DOHH2 (cell line): ENCODE measurements at regions not wholly inside any gene's neighbourhood (a gene's known extent, or its start where the extent isn't known, plus 50 kb on each side); places are given as distances from the start of the nearest gene placed in this dataset.

Source experiments
- EZH2phosphoT487 ChIP-seq: fragments of 200-600 bp; sonication (generic); IDR thresholded peaks from 2 replicates; pipeline ENCODE4 v1.6.1; 2017; ENCODE audit warnings: borderline replicate concordance, mild to moderate bottlenecking, antibody characterized with exemption, low read length, moderate library complexity, mixed read lengths
- TF ChIP-seq, protein P1 (sequence below): fragments of 200-600 bp; sonication (generic); IDR thresholded peaks from one replicate; pipeline ENCODE4 v1.5.1; 2014; ENCODE audit warnings: antibody characterized with exemption, mild to moderate bottlenecking, low read depth, low read length; ENCODE audit not compliant: poor library complexity, severe bottlenecking

DNA sequence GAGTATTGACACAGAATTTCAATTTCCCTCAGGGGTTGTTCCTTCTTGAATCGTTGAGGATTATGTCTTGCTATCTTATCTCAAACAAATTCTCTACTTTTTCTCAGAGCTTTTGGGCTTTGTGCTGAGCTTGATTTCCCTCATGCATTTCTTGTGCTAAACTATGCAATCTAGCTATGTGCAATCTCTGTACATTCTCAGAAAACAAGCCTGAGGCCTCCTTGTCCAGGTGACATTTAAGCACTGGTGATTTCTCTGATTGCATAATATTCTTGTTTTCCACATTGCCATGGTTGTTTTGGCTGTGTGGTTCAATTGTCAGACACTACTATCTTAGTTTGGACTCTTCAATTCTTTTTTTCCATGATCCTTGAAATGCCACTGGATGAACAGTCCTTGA is 81.2 kb upstream of the MAN1A1 start:
- TF ChIP-seq, protein P1, sequence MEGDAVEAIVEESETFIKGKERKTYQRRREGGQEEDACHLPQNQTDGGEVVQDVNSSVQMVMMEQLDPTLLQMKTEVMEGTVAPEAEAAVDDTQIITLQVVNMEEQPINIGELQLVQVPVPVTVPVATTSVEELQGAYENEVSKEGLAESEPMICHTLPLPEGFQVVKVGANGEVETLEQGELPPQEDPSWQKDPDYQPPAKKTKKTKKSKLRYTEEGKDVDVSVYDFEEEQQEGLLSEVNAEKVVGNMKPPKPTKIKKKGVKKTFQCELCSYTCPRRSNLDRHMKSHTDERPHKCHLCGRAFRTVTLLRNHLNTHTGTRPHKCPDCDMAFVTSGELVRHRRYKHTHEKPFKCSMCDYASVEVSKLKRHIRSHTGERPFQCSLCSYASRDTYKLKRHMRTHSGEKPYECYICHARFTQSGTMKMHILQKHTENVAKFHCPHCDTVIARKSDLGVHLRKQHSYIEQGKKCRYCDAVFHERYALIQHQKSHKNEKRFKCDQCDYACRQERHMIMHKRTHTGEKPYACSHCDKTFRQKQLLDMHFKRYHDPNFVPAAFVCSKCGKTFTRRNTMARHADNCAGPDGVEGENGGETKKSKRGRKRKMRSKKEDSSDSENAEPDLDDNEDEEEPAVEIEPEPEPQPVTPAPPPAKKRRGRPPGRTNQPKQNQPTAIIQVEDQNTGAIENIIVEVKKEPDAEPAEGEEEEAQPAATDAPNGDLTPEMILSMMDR: no peak
- TF ChIP-seq EZH2phosphoT487: no peak
